HEK293T (cell line): ENCODE measurements at regions not wholly inside any gene's neighbourhood (a gene's known extent, or its start where the extent isn't known, plus 50 kb on each side); places are given as distances from the start of the nearest gene placed in this dataset.

Experiments used
- CTCF ChIA-PET: fragments of 350-600 bp; formaldehyde crosslinking; extraction: SDS; loops from one replicate; lab custom pipeline; 2021; ENCODE audit warnings: antibody characterized with exemption, inconsistent platforms; lab: Yijun Ruan, JAX
- POLR2A ChIA-PET: fragments of 350-600 bp; formaldehyde crosslinking; extraction: SDS; loops from one replicate; lab custom pipeline; 2020; ENCODE audit warnings: antibody characterized with exemption, inconsistent platforms; lab: Yijun Ruan, JAX
- DNase-seq: peaks from one replicate; pipeline ENCODE4 v3.0.0; 2012; ENCODE audit warnings: mixed read lengths; ENCODE audit errors: extremely low spot score
- ARNT ChIP-seq: fragments of 450-650 bp; IDR thresholded peaks from 2 replicates; pipeline ENCODE4 v1.6.1; 2017; ENCODE audit warnings: mild to moderate bottlenecking
- BHLHE40 ChIP-seq: fragments of 450-650 bp; IDR thresholded peaks from 2 replicates; pipeline ENCODE4 v1.6.1; 2016; ENCODE audit warnings: mild to moderate bottlenecking, moderate library complexity, borderline replicate concordance
- CTBP1 ChIP-seq: fragments of 450-650 bp; IDR thresholded peaks from 2 replicates; pipeline ENCODE4 v1.6.1; 2016; ENCODE audit warnings: borderline replicate concordance
- ELF4 ChIP-seq: fragments of 450-650 bp; IDR thresholded peaks from 2 replicates; pipeline ENCODE4 v1.6.1; 2017; ENCODE audit warnings: antibody characterized with exemption
- FOXA1 ChIP-seq: fragments of 450-650 bp; IDR thresholded peaks from 2 replicates; pipeline ENCODE4 v1.6.1; 2016; ENCODE audit warnings: mild to moderate bottlenecking
- FOXK2 ChIP-seq: fragments of 450-650 bp; IDR thresholded peaks from 2 replicates; pipeline ENCODE4 v1.6.1; 2016; ENCODE audit warnings: mild to moderate bottlenecking
- FOXM1 ChIP-seq: fragments of 450-650 bp; IDR thresholded peaks from 2 replicates; pipeline ENCODE4 v1.6.1; 2017; ENCODE audit warnings: mild to moderate bottlenecking, borderline replicate concordance
- HDGF ChIP-seq: fragments of 450-650 bp; IDR thresholded peaks from 2 replicates; pipeline ENCODE4 v1.6.1; 2017; ENCODE audit warnings: antibody characterized with exemption, borderline replicate concordance
- L3MBTL2 ChIP-seq: fragments of 450-650 bp; conservative IDR thresholded peaks from 2 replicates; pipeline ENCODE4 v1.6.1; 2016; ENCODE audit warnings: mild to moderate bottlenecking
- LEF1 ChIP-seq: fragments of 450-650 bp; IDR thresholded peaks from 2 replicates; pipeline ENCODE4 v1.6.1; 2017; ENCODE audit warnings: mild to moderate bottlenecking, borderline replicate concordance
- NFRKB ChIP-seq: fragments of 450-650 bp; IDR thresholded peaks from 2 replicates; pipeline ENCODE4 v1.6.1; 2016; ENCODE audit warnings: mild to moderate bottlenecking, moderate library complexity
- PKNOX1 ChIP-seq: fragments of 450-650 bp; IDR thresholded peaks from 2 replicates; pipeline ENCODE4 v1.6.1; 2016
- SP1 ChIP-seq: fragments of 450-650 bp; IDR thresholded peaks from 2 replicates; pipeline ENCODE4 v1.6.1; 2017
- SUZ12 ChIP-seq: fragments of 450-650 bp; IDR thresholded peaks from 2 replicates; pipeline ENCODE4 v1.6.1; 2016; ENCODE audit warnings: mild to moderate bottlenecking
- TARDBP ChIP-seq: fragments of 450-650 bp; IDR thresholded peaks from 2 replicates; pipeline ENCODE4 v1.6.1; 2016
- ZNF384 ChIP-seq: fragments of 450-650 bp; IDR thresholded peaks from 2 replicates; pipeline ENCODE4 v1.6.1; 2016

DNA sequence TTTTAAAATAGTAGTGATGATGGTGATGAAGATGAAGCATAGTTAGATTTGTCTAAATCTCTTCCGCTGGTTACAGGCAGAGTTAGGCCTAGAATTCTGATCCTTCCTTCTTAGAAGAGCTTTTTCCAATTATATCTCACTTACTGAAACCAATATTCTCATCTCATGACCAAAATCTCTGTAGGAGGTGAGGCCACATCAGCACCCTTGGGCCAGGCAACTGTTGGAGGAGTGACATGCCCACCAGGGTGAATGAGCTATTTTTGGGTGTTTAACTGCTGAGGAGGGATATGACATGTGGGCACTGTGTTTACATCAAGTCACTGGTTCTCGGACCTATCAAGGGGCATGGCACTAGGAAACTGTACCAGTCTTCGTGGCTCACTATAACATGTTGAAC, 102.2 kb upstream of the SLC24A3 start:
- no peak for DNase-seq
- ChIA-PET POLR2A (no interaction called here), CTCF (interaction anchor here (0.7 kb wide), 1 partner anchor 97 kb away, joined by 3 read pairs; no protein-coding TSS in a partner anchor)
- no peak for TF ChIP-seq TARDBP
- TF ChIP-seq SP1 = no peak
- no peak for TF ChIP-seq FOXA1
- no peak for TF ChIP-seq FOXM1
- TF ChIP-seq NFRKB = no peak
- TF ChIP-seq BHLHE40 = no peak
- TF ChIP-seq SUZ12 = no peak
- no peak for TF ChIP-seq ARNT
- no peak for TF ChIP-seq HDGF
- TF ChIP-seq ZNF384 = no peak
- TF ChIP-seq L3MBTL2 = no peak
- TF ChIP-seq LEF1 = no peak
- no peak for TF ChIP-seq PKNOX1
- TF ChIP-seq CTBP1 = no peak
- TF ChIP-seq FOXK2 = no peak

DNA sequence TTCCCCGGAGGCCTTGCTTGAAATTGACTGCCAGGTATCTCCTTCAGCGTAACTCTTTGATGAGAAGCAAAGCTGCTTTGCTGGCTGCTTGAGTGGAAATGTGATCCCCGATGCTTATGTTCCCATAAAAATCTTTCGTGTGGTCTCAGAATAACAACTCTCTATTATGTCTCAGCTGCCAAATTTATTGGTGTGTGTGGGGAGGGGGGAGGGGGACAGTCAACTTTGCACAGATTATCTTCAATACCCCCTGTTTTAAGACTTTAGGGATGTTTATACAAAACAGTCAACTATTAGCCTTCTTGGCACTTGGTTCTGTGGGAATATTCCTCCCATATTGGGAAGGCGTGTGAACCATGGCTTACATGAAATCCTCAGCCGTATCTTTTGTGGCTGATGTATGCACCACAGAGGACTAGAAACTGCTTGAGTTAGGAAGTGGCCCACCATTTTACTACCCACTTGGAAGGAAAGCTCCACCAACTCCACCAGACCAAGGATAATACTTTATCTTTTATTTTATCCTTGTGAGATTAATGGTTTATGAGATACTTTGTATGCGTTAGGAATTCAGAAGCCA, 101.5 kb upstream of the SLC24A3 start:
- DNase-seq = no peak
- CTCF ChIA-PET = interaction anchor here (0.7 kb wide), 1 partner anchor 97 kb away, joined by 3 read pairs; no protein-coding TSS in a partner anchor
- POLR2A ChIA-PET = no interaction called here
- no peak for TF ChIP-seq TARDBP
- no peak for TF ChIP-seq SP1

GRCh38 chr20:19112828-19113227, 99.6 kb upstream of the SLC24A3 start:
- CTCF ChIA-PET = no interaction called here

GRCh38 chr20:19113343-19113930, 99.0 kb upstream of the SLC24A3 start:
- CTCF ChIA-PET = no interaction called here
- POLR2A ChIA-PET = no interaction called here

More at GRCh38 chr20:19112828-19113227, 99.6 kb upstream of the SLC24A3 start:
- TF ChIP-seq PKNOX1 (no peak), LEF1 (no peak), FOXK2 (no peak), CTBP1 (no peak), ELF4 (no peak), ZNF384 (no peak), L3MBTL2 (no peak), ARNT (no peak), BHLHE40 (no peak), FOXA1 (no peak), NFRKB (no peak), SP1 (no peak)
- POLR2A ChIA-PET = no interaction called here
- no peak for DNase-seq

DNA sequence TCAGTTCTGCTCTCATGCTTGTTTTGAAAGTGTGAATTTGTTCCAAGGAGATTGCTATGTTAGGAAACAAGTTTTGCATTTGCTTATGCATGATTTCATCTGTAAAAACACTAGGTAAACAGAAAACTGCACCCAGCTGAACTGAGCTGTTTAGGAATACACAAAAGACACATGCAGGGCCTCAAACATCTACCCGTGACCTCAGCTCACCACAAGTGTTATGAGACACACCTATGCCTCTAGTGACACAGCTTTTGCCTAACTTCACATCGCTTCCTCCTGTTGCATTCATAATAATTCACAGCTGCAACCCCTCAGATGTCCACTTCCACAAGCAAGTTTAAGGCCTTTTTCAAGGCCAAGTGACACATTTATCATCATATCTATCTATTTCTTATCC, 98.0 kb upstream of the SLC24A3 start:
- ChIA-PET POLR2A (no interaction called here), CTCF (no interaction called here)
- no peak for DNase-seq
- no peak for TF ChIP-seq LEF1
- TF ChIP-seq SP1 = no peak
- TF ChIP-seq FOXK2 = no peak
- TF ChIP-seq ELF4 = no peak
- no peak for TF ChIP-seq ZNF384

More at GRCh38 chr20:19113343-19113930, 99.0 kb upstream of the SLC24A3 start:
- DNase-seq = no peak
- no peak for TF ChIP-seq HDGF
- TF ChIP-seq SP1 = no peak
- no peak for TF ChIP-seq FOXA1
- no peak for TF ChIP-seq L3MBTL2
- no peak for TF ChIP-seq PKNOX1
- TF ChIP-seq FOXK2 = no peak
- TF ChIP-seq ZNF384 = no peak
- TF ChIP-seq FOXM1 = no peak
- no peak for TF ChIP-seq SUZ12
- TF ChIP-seq ELF4 = no peak
- TF ChIP-seq NFRKB = no peak
- no peak for TF ChIP-seq ARNT
- no peak for TF ChIP-seq LEF1

- ChIA-PET POLR2A (no interaction called here), CTCF (no interaction called here)
- DNase-seq = no peak
- TF ChIP-seq ELF4 (no peak), PKNOX1 (no peak), HDGF (no peak), TARDBP (no peak), SP1 (no peak), L3MBTL2 (no peak), ZNF384 (no peak), FOXM1 (no peak)
These were observed 96.9 kb upstream of the SLC24A3 start for GRCh38 chr20:19115581-19115980.
